A549 (cell line): ENCODE measurements at regions not wholly inside any gene's neighbourhood (a gene's known extent, or its start where the extent isn't known, plus 50 kb on each side); places are given as distances from the start of the nearest gene placed in this dataset.

Source experiments
- CEBPB ChIP-seq, 2 experiments: fragments of >200 bp in 1 of 2; sonication (Bioruptor Twin) in 1 of 2; formaldehyde crosslinking in 1 of 2; IDR thresholded peaks; 2 replicates each; pipeline ENCODE4 v1.6.1; 2012 to 2016
- EP300 ChIP-seq, 2 experiments: fragments of >200 bp; sonication (Bioruptor Twin); formaldehyde crosslinking; IDR thresholded peaks; 2 replicates in 1 of 2; 3 replicates in 1 of 2; pipeline ENCODE4 v1.6.1; 2016 to 2017
- FOSL2 ChIP-seq, 2 experiments: fragments of 450-650 bp in 1 of 2; fragments of >200 bp in 1 of 2; sonication (Bioruptor Twin) in 1 of 2; formaldehyde crosslinking; IDR thresholded peaks; 2 replicates each; pipeline versions ENCODE4 v1.5.0 to v1.6.1; 2016 to 2020; ENCODE audit warnings: mild to moderate bottlenecking in 1 of 2, moderate library complexity in 1 of 2
- TF ChIP-seq, protein P1 (sequence below): fragments of >200 bp; sonication (Bioruptor Twin); formaldehyde crosslinking; IDR thresholded peaks from 3 replicates; pipeline ENCODE4 v1.5.1; 2016

DNA sequence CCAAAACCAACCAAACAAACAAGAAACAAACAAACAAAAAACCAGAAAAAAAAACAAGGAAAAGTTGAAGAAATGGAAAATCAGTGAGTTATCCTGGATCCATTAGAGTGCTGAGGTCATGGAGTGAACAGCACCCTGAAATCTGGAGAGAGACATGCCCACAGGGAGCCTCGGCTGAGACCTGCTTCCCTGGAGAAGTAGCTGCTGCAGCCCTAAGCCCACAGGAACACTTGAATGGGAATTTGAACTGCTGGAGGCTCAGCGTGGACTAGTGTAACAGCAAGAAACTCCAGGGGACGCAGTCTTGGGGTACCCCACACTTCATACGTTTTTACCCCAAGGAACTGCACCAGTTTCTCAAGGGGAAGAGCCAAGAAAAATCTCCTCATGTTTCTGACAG lies 144.1 kb upstream of the UBE3A start:
- TF ChIP-seq, protein P1, sequence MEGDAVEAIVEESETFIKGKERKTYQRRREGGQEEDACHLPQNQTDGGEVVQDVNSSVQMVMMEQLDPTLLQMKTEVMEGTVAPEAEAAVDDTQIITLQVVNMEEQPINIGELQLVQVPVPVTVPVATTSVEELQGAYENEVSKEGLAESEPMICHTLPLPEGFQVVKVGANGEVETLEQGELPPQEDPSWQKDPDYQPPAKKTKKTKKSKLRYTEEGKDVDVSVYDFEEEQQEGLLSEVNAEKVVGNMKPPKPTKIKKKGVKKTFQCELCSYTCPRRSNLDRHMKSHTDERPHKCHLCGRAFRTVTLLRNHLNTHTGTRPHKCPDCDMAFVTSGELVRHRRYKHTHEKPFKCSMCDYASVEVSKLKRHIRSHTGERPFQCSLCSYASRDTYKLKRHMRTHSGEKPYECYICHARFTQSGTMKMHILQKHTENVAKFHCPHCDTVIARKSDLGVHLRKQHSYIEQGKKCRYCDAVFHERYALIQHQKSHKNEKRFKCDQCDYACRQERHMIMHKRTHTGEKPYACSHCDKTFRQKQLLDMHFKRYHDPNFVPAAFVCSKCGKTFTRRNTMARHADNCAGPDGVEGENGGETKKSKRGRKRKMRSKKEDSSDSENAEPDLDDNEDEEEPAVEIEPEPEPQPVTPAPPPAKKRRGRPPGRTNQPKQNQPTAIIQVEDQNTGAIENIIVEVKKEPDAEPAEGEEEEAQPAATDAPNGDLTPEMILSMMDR: no peak
- no peak for TF ChIP-seq FOSL2 (IDR thresholded peaks at IDR 0.05)
- TF ChIP-seq FOSL2 (CRISPR knock-in tag; IDR thresholded peaks at IDR 0.05): no peak
- no peak for TF ChIP-seq CEBPB (IDR thresholded peaks at IDR 0.05)
- no peak for TF ChIP-seq EP300 (IDR thresholded peaks at IDR 0.05)
